Ectodermal cell (in vitro differentiated cells): ENCODE measurements at regions not wholly inside any gene's neighbourhood (a gene's known extent, or its start where the extent isn't known, plus 50 kb on each side); places are given as distances from the start of the nearest gene placed in this dataset.

Experiments used
- H3K27ac ChIP-seq: 2 replicates; pipeline ENCODE4 v1.7.0; 2013; ENCODE audit warnings: mild to moderate bottlenecking, low read depth, low read length; ENCODE audit not compliant: insufficient read depth, poor library complexity, severe bottlenecking
- H3K27me3 ChIP-seq: 2 replicates; pipeline ENCODE4 v1.7.0; 2013; ENCODE audit warnings: mild to moderate bottlenecking, low read length; ENCODE audit not compliant: insufficient read depth, control insufficient read depth, poor library complexity, severe bottlenecking
- H3K36me3 ChIP-seq: one replicate; pipeline ENCODE4 v1.7.0; 2013; ENCODE audit warnings: low read length; ENCODE audit not compliant: control insufficient read depth, insufficient read depth
- H3K4me1 ChIP-seq: one replicate; pipeline ENCODE4 v1.7.0; 2013; ENCODE audit warnings: low read length; ENCODE audit not compliant: control insufficient read depth, insufficient read depth
- H3K4me3 ChIP-seq: 2 replicates; pipeline ENCODE4 v1.7.0; 2013; ENCODE audit warnings: low read depth, low read length, control low read depth; ENCODE audit not compliant: insufficient read depth
- H3K9me3 ChIP-seq: 2 replicates; pipeline ENCODE4 v1.7.0; 2013; ENCODE audit warnings: mild to moderate bottlenecking, low read length, moderate library complexity; ENCODE audit not compliant: control insufficient read depth
- WGBS, 2 experiments: methylation state at CpG; one replicate each; pipeline ENCODE4 v1.1.7; 2013; ENCODE audit warnings: missing lambda C conversion rate in 2 of 2; 5-methylcytosine and 5-hydroxymethylcytosine counted together

- no peaks in the 10 kb centered on the region for H3K4me1 ChIP-seq
- 96 to 97% methylated on average over 21 of the region's 21 CpGs for WGBS, 2 experiments
- H3K27me3 ChIP-seq, result no peaks in the 10 kb centered on the region
- no peak overlapping the region for H3K27ac ChIP-seq
- H3K4me3 ChIP-seq, result no peak overlapping the region
- no peaks in the 10 kb centered on the region for H3K36me3 ChIP-seq
- no peaks in the 10 kb centered on the region for H3K9me3 ChIP-seq
These were observed 233.9 kb downstream of the PRL start for GRCh38 chr6:22062807-22063408.

- Histone ChIP-seq H3K27ac (no peak overlapping the region), H3K27me3 (no peaks in the 10 kb centered on the region), H3K36me3 (no peaks in the 10 kb centered on the region), H3K4me3 (no peak overlapping the region), H3K9me3 (no peaks in the 10 kb centered on the region), H3K4me1 (no peaks in the 10 kb centered on the region)
- WGBS, 2 experiments, result 100% methylated on average over 1 of the region's 1 CpG; no CpG with 5 or more reads in 1 of the 2 experiments
These were observed 232.3 kb downstream of the PRL start for GRCh38 chr6:22064558-22064957.

GRCh38 chr6:22067122-22067521 is 229.7 kb downstream of the PRL start:
- no peaks in the 10 kb centered on the region for H3K9me3 ChIP-seq
- H3K4me3 ChIP-seq, result no peak overlapping the region
- H3K27ac ChIP-seq, result no peak overlapping the region
- peaks cover 3% of the 10 kb centered on the region for H3K4me1 ChIP-seq
- no CpG with 5 or more reads among the region's 1 CpG for WGBS, 2 experiments
- no peaks in the 10 kb centered on the region for H3K36me3 ChIP-seq
- H3K27me3 ChIP-seq, result no peaks in the 10 kb centered on the region

GRCh38 chr6:22067671-22068070 is 229.2 kb downstream of the PRL start:
- Histone ChIP-seq H3K4me3 (no peak overlapping the region), H3K36me3 (no peaks in the 10 kb centered on the region), H3K4me1 (peaks cover 3% of the 10 kb centered on the region), H3K27me3 (no peaks in the 10 kb centered on the region), H3K9me3 (no peaks in the 10 kb centered on the region), H3K27ac (no peak overlapping the region)
- WGBS, 2 experiments, result 97 to 99% methylated on average over 1 to 2 of the region's 2 CpGs

GRCh38 chr6:22068561-22069305 is 228.1 kb downstream of the PRL start:
- Histone ChIP-seq H3K36me3 (no peaks in the 10 kb centered on the region), H3K27ac (no peak overlapping the region)
- WGBS, 2 experiments, result 97 to 98% methylated on average over 4 of the region's 4 CpGs

GRCh38 chr6:22069306-22069800 is 227.5 kb downstream of the PRL start:
- WGBS, 2 experiments, result 97% methylated on average over 3 of the region's 3 CpGs
- Histone ChIP-seq H3K4me3 (no peak overlapping the region), H3K9me3 (no peaks in the 10 kb centered on the region), H3K27ac (no peak overlapping the region), H3K27me3 (no peaks in the 10 kb centered on the region), H3K4me1 (peaks cover 3% of the 10 kb centered on the region), H3K36me3 (no peaks in the 10 kb centered on the region)

More at GRCh38 chr6:22068561-22069305, 228.1 kb downstream of the PRL start:
- no peak overlapping the region for H3K4me3 ChIP-seq
- H3K4me1 ChIP-seq, result peaks cover 3% of the 10 kb centered on the region
- no peaks in the 10 kb centered on the region for H3K27me3 ChIP-seq
- no peaks in the 10 kb centered on the region for H3K9me3 ChIP-seq

- no peak overlapping the region for H3K27ac ChIP-seq
- 44 to 51% methylated on average over 6 of the region's 8 CpGs for WGBS, 2 experiments
- peaks cover 3% of the 10 kb centered on the region for H3K4me1 ChIP-seq
- H3K36me3 ChIP-seq, result no peaks in the 10 kb centered on the region
- no peaks in the 10 kb centered on the region for H3K9me3 ChIP-seq
- no peaks in the 10 kb centered on the region for H3K27me3 ChIP-seq
- no peak overlapping the region for H3K4me3 ChIP-seq
These were observed 225.4 kb downstream of the PRL start for GRCh38 chr6:22071270-22072041.

- Histone ChIP-seq H3K9me3 (no peaks in the 10 kb centered on the region), H3K27ac (no peak overlapping the region), H3K4me1 (peaks cover 3% of the 10 kb centered on the region), H3K36me3 (no peaks in the 10 kb centered on the region), H3K27me3 (no peaks in the 10 kb centered on the region), H3K4me3 (no peak overlapping the region)
These were observed 223.9 kb downstream of the PRL start for GRCh38 chr6:22072949-22073348.

GRCh38 chr6:22073516-22074198 is 223.2 kb downstream of the PRL start:
- no peaks in the 10 kb centered on the region for H3K36me3 ChIP-seq
- WGBS, 2 experiments, result 95 to 97% methylated on average over 3 to 4 of the region's 4 CpGs

More at GRCh38 chr6:22073516-22074198, 223.2 kb downstream of the PRL start:
- Histone ChIP-seq H3K27me3 (no peaks in the 10 kb centered on the region), H3K27ac (no peak overlapping the region), H3K4me3 (no peak overlapping the region), H3K9me3 (no peaks in the 10 kb centered on the region), H3K4me1 (peaks cover 6% of the 10 kb centered on the region)
